ENCODE measurements at regions not wholly inside any gene's neighbourhood (a gene's known extent, or its start where the extent isn't known, plus 50 kb on each side); places are given as distances from the start of the nearest gene placed in this dataset.

- CTCF ChIA-PET (ENCODE audit: unreplicated experiment): no interaction called here
- no peak for TF ChIP-seq EZH2phosphoT487 (IDR thresholded peaks at IDR 0.05; ENCODE audit: borderline replicate concordance, low read depth, low read length)
- TF ChIP-seq, protein P1, sequence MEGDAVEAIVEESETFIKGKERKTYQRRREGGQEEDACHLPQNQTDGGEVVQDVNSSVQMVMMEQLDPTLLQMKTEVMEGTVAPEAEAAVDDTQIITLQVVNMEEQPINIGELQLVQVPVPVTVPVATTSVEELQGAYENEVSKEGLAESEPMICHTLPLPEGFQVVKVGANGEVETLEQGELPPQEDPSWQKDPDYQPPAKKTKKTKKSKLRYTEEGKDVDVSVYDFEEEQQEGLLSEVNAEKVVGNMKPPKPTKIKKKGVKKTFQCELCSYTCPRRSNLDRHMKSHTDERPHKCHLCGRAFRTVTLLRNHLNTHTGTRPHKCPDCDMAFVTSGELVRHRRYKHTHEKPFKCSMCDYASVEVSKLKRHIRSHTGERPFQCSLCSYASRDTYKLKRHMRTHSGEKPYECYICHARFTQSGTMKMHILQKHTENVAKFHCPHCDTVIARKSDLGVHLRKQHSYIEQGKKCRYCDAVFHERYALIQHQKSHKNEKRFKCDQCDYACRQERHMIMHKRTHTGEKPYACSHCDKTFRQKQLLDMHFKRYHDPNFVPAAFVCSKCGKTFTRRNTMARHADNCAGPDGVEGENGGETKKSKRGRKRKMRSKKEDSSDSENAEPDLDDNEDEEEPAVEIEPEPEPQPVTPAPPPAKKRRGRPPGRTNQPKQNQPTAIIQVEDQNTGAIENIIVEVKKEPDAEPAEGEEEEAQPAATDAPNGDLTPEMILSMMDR (conservative IDR thresholded peaks at IDR 0.05; ENCODE audit: low read length): no peak
Observed at GRCh38 chr9:117473293-117473692, 58.4 kb upstream of the ASTN2 start.

GRCh38 chr9:117470902-117471301 lies 56.0 kb upstream of the ASTN2 start:
- H3K4me1 ChIP-seq (ENCODE audit: insufficient read depth, low read length, poor library complexity, severe bottlenecking): no peaks in the 10 kb centered on the region
- H3K4me3 ChIP-seq (ENCODE audit: low read depth, low read length, poor library complexity, severe bottlenecking): no peak overlapping the region
- no peaks in the 10 kb centered on the region for H3K79me2 ChIP-seq (ENCODE audit: insufficient read depth, low read depth, low read length)
- H2AFZ ChIP-seq (ENCODE audit: low read length): no peak overlapping the region
- intact Hi-C loops (cut with micrococcal nuclease; ENCODE audit: unreplicated experiment): no loop called here
- TF ChIP-seq EZH2phosphoT487 (IDR thresholded peaks at IDR 0.05; ENCODE audit: borderline replicate concordance, low read depth, low read length): no peak
- TF ChIP-seq, protein P1 (conservative IDR thresholded peaks at IDR 0.05; ENCODE audit: low read length): no peak
- POLR2A ChIA-PET: no interaction called here
- H3K27ac ChIP-seq (ENCODE audit: low read depth, low read length, poor library complexity, severe bottlenecking): no peak overlapping the region
- no peaks in the 10 kb centered on the region for H4K20me1 ChIP-seq (ENCODE audit: insufficient read depth, low read length)
- no peaks in the 10 kb centered on the region for H3K9me2 ChIP-seq (ENCODE audit: insufficient read depth, low read length)
- H3K4me2 ChIP-seq (ENCODE audit: low read length): no peak overlapping the region
- no peaks in the 10 kb centered on the region for H3K36me3 ChIP-seq (ENCODE audit: insufficient read depth, low read length)
- CTCF ChIA-PET (ENCODE audit: unreplicated experiment): no interaction called here
- no peak for DNase-seq (ENCODE audit: low spot score)
- no TSS peak for BruUV-seq (replicated peaks)
- no peaks in the 10 kb centered on the region for H3K9me3 ChIP-seq (ENCODE audit: low read length)

More at GRCh38 chr9:117473293-117473692, 58.4 kb upstream of the ASTN2 start:
- DNase-seq (ENCODE audit: low spot score): no peak
- no TSS peak for BruUV-seq (replicated peaks)
- Histone ChIP-seq H3K9me3 (ENCODE audit: low read length) (no peaks in the 10 kb centered on the region), H3K4me2 (ENCODE audit: low read length) (no peak overlapping the region), H3K36me3 (ENCODE audit: insufficient read depth, low read length) (no peaks in the 10 kb centered on the region), H3K79me2 (ENCODE audit: insufficient read depth, low read depth, low read length) (no peaks in the 10 kb centered on the region), H3K4me3 (ENCODE audit: low read depth, low read length, poor library complexity, severe bottlenecking) (no peak overlapping the region), H3K9me2 (ENCODE audit: insufficient read depth, low read length) (no peaks in the 10 kb centered on the region), H3K4me1 (ENCODE audit: insufficient read depth, low read length, poor library complexity, severe bottlenecking) (no peaks in the 10 kb centered on the region), H2AFZ (ENCODE audit: low read length) (no peak overlapping the region), H3K27ac (ENCODE audit: low read depth, low read length, poor library complexity, severe bottlenecking) (no peak overlapping the region), H4K20me1 (ENCODE audit: insufficient read depth, low read length) (no peaks in the 10 kb centered on the region)
- POLR2A ChIA-PET: no interaction called here
- intact Hi-C loops (cut with micrococcal nuclease; ENCODE audit: unreplicated experiment): no loop called here

DNA sequence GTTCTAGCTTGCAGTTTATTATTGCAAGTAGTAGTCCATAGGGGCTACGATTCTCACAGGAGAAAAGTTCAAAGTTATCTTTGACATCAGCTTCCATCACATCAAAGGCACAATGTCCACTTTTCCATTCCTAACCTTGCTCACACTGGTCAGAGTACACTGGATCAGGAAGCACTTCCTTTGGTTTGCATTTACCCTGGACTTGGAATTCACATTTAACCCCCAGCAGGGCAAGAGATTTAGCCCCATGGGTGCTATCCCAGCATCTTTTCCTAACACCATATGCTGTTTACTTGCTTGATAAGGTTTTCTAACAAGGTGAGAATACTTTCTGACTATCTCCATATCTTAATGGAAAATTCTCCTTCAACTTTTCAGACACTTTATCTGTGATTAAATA lies 55.6 kb upstream of the ASTN2 start:
- H3K4me2 ChIP-seq (ENCODE audit: low read length): no peak overlapping the region
- intact Hi-C loops (cut with micrococcal nuclease; ENCODE audit: unreplicated experiment): no loop called here
- H3K27ac ChIP-seq (ENCODE audit: low read depth, low read length, poor library complexity, severe bottlenecking): no peak overlapping the region
- H3K4me3 ChIP-seq (ENCODE audit: low read depth, low read length, poor library complexity, severe bottlenecking): no peak overlapping the region
- no peaks in the 10 kb centered on the region for H3K9me2 ChIP-seq (ENCODE audit: insufficient read depth, low read length)
- no peaks in the 10 kb centered on the region for H3K4me1 ChIP-seq (ENCODE audit: insufficient read depth, low read length, poor library complexity, severe bottlenecking)
- H3K79me2 ChIP-seq (ENCODE audit: insufficient read depth, low read depth, low read length): no peaks in the 10 kb centered on the region
- H4K20me1 ChIP-seq (ENCODE audit: insufficient read depth, low read length): no peaks in the 10 kb centered on the region
- ChIA-PET POLR2A (no interaction called here), CTCF (ENCODE audit: unreplicated experiment) (no interaction called here)
- H2AFZ ChIP-seq (ENCODE audit: low read length): no peak overlapping the region
- no peak for DNase-seq (ENCODE audit: low spot score)
- no TSS peak for BruUV-seq (replicated peaks)
- TF ChIP-seq, protein P1 (conservative IDR thresholded peaks at IDR 0.05; ENCODE audit: low read length): no peak
- no peak for TF ChIP-seq EZH2phosphoT487 (IDR thresholded peaks at IDR 0.05; ENCODE audit: borderline replicate concordance, low read depth, low read length)
- H3K36me3 ChIP-seq (ENCODE audit: insufficient read depth, low read length): no peaks in the 10 kb centered on the region
- no peaks in the 10 kb centered on the region for H3K9me3 ChIP-seq (ENCODE audit: low read length)
